Stimulated activated CD4-positive, alpha-beta T cell treated with anti-CD3 and anti-CD28 coated beads, Interleukin-1b, Interleukin-23, amount 100 ng/mL, for 48 hours (primary cell): ENCODE measurements at regions not wholly inside any gene's neighbourhood (a gene's known extent, or its start where the extent isn't known, plus 50 kb on each side); places are given as distances from the start of the nearest gene placed in this dataset.
"Not testable (repeated sequence)": the region's sequence is repeated elsewhere in the genome, so short reads cannot be mapped to it uniquely, and the experiment has no call there.

Experiments used
- DNase-seq: peaks from one replicate; pipeline ENCODE4 v3.0.0-alpha.2; 2020

DNA sequence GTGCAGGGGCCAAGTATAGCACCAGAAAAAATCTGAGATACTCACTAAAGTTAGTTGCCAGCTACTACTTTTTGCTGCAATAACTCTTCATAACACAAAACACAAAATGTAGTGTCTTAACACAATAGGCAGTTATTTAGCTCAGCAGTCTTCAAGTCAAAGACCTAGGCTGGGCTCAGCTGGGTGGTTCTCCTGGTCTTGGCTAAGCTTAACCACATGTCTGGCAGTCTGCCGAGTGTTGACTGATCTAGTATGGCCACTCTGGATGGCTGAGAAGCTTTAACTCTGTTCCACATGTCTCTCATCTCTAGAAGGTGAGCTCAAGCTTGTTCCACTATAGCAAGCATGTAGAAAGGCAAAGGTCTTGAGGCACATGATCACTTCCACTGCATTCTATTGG lies 451.6 kb downstream of the SOX11 start:
- no peak for DNase-seq

GRCh38 chr2:6147215-6147614 lies 455.0 kb downstream of the SOX11 start:
- not testable (repeated sequence) for DNase-seq

DNA sequence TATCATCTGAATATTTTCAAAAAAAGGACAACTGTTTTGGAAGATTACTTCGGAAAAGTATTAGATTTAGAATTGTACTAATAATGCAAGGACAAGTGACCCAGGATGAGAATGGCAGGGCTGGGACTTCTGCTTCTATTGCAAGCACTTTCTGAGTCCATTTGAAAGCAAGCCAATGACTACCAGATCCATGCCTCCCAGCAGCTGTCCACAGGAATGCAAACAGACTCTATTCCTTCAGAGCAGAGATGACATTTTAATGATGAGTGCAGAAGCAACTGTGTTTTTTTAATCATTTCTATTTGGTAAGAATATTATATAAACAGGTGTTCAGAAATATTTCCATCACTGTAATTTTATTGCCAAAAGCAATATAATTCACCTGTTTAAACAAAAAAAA lies 456.7 kb downstream of the SOX11 start:
- no peak for DNase-seq

DNA sequence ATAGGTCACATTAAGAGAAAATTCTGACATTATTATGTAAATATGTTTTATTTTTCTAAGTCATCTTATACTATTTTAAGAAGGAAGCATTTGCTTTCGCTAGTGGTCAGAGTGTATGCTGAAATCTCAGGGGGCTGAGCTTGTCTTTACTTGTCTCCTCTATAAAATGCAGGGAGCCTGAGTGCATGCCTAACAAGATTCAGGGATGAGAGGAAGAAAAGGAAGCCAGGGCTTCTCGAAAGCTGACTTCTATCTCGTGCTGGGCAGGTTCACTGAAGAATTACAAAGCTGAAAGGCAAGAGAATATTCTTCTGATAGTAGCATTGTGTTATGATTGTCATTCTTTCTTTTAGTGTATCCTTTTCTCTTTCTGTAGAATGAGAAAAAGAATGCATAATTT lies 467.4 kb downstream of the SOX11 start:
- DNase-seq: no peak

DNA sequence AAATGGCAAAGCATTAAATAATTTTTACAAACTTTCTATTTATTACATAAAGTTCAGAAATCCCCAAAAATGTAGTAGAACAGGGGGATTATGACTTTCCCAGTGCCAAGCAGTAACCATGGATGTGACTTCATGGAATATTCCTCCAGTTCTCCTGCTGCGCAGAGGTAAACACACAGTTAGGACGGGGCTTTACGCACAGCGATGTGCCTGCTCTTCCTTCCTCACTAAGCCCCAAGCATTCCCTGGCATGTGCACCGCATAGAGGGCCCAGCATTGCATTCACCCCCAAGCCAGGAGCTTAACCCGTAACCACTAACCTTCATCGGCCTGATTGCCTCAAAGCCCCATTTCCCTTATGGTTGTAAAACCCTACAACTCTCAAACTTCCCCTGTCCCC lies 471.7 kb downstream of the SOX11 start:
- no peak for DNase-seq

GRCh38 chr2:6164986-6165747 lies 473.0 kb downstream of the SOX11 start:
- DNase-seq: no peak

DNA sequence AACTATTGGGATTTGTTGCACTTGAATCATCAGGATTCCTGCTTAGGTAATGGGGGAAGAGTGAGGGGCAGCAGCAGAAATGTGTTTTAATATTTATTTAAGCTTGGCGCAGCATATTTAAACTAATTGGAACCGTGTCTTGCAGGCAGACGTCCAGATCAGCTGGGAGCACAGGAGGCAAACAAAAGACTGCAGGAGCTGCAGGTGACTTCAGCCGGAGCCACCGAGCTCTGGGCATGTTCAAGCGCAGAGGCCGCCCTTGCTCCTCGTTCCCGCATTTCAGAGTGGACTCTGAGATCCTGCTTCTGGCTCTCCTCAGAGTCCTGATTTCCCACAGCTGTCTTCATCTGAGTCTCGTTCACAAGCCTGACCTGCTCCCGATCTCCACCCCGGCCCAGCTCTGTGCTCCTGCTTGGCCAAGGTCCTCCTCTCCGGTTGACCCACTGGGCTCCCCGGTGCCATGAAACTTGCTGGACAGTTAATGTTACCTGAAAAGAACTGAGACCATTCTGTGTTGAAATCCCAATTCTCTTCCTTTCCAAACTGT lies 475.5 kb downstream of the SOX11 start:
- no peak for DNase-seq

- no peak for DNase-seq
These were observed 476.3 kb downstream of the SOX11 start for GRCh38 chr2:6168485-6168884.

DNA sequence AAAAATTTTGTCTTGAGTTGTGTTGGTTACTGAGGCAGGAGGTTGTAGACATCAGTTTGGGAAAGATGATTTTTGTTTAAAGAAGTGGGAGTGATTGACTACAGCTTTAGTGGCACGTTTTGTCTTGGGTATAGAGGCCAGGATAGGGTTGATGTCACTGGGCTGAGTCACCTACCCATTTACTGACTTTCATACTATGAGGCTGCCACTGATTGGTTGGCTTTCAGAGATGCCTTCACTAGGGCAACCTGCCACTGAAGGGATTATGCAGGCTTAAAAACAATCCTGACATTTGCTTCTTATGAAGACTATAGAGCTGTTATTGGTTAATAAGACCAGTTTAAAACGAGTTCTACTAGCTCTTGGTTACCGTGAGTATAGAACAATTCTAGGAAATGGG lies 479.1 kb downstream of the SOX11 start:
- no peak for DNase-seq

DNA sequence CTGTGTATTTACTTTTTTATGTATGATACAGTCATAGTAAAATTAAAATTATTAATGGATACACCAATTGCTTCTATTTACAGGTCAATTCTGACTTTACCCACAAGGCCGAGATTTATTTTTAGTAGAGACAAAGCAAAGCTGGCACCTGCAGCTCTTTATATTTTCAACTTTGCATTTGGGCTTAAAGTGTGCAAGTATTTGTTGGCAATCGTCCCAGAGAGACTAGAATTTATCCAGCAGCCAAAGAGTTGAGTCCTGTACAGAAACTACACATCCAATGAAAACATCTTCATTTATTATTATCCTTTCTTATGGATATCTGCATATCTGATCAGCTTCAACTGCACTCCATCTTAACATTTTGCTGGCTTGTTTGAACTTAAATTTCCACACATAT lies 485.6 kb downstream of the SOX11 start:
- DNase-seq: no peak

DNA sequence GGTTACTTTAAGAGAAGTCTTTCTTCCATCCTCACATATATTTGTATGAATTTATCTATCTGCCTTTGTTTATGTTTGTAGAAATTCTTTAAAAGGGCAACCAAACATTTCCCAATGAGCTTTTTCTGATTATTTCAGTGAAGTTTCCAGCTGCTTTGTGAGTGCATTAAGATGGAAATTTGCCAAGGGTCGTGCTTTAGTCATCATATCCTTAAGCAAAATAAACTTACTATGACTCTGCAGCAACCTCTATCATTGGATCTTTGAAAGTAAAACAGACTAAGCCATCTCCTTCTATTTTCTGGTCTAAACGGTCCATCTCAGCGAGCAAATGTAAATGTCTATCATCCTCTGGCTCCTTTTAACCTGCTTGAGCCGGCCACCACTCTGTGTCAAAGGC lies 489.3 kb downstream of the SOX11 start:
- no peak for DNase-seq

- DNase-seq: no peak
These were observed 489.7 kb downstream of the SOX11 start for GRCh38 chr2:6181926-6182325.

DNA sequence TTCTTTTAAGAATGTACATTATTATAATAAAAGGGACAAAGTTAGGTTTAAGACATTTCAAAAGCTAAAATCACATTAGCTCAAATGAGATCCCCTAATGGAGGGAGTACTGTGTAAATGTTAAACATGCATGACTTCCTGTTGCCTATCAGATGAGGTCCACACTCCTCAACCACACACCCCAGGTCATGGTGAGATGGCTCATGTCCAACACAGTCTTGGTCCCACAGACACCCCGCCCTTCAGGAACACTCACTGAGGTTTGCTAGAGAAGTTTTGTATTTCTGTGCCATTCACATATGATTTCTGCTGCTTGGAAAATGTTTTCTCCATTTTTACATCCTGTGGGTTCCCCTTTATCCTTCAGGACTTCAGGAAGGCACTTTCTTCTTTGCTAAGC lies 491.0 kb downstream of the SOX11 start:
- DNase-seq: no peak

- DNase-seq: no peak
These were observed 492.5 kb downstream of the SOX11 start for GRCh38 chr2:6184532-6185292.

GRCh38 chr2:6186332-6187151 lies 494.4 kb downstream of the SOX11 start:
- DNase-seq: no peak

DNA sequence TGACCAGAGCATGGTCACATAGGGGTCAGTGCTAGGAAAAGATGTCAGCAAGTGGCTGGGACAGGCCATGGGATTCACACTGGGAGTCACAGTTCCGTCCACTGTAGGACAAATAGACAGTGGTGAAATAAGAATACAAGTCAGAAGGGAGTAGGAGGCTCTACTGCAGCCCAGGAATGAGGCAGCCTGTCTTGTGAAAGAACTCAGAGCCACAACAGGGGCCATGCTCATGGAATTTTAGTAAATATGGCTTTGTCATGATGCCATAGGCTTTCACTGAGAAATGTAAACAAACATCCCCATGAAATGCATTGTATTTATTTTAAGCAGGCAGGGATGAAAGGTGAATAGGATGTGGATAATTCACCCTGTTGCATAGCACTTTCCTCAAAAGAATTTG lies 504.3 kb downstream of the SOX11 start:
- no peak for DNase-seq

DNA sequence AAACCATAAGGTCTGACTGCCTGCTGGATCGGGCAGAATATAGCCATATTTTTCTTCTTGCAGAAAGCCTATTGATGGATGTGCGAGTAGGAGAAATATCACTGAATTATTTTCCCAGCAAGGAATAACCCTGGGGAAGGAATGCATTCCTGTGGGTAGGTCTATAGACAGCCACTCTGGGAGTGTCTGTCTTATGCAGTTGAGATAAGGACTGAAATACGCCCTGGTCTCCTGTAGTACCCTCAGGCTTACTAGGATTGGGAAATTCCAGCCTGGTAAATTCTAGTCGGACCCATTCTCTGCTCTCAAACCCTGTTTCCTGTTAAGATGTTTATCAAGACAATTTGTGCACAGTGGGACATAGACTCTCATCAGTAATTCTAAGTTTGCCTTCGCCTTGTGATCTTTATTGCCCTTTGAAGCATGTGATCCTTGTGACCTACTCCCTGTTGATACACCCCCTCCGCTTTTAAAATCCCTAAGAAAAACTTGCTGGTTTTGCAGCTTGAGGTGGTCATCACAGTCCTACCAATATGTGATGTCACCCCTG lies 506.3 kb downstream of the SOX11 start:
- DNase-seq: not testable (repeated sequence)

DNA sequence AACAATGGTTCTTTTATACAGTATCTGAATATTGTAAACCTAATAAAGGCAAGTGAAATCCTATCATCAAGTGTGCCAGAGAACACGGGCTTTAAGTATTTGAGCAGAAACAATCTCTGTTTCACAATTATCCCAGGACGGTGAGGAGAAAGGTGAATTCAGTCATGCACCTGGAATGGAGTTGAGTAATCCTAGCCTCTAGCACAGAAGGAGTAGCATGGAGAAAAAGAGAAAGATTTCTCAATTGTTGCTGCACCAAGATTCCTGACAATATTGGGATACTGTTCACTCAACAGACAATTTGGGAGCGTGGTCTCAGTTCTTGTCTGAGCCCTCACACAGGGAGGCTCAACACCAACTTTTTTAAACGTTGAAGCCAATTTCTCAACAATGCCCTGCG lies 510.6 kb downstream of the SOX11 start:
- DNase-seq: no peak

DNA sequence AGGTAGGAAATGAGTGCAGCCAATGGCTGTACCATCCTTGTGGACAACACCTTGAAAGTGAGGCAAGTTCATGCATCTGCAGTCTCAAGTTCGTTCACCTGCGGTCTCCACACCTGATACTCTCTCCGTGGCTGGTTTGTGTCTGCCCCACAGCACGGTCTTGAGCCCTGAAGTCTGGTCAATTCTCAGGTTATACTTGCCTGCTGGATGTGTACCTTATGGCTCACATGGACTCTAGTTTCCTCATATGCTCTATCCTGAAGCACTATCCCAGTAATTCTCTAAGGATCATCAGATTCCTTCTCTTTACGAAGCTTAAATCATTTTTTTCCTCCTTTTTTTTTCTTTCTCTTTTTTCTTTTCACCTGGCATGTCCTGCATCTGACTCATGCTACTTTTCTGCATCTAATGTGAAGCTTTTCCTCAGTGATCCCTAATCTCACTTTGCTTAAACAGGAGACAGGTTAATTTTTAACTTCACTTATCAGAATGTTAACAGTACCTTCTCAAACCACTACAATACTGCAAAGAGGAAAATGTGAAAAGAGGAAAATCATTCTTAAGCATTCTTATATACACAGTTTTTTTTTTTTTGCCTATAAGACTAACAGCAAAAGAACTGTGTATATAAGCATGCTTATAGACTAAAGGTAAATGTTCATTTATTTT lies 511.2 kb downstream of the SOX11 start:
- DNase-seq: no peak

GRCh38 chr2:6206882-6207281 lies 514.7 kb downstream of the SOX11 start:
- no peak for DNase-seq

- DNase-seq: no peak
These were observed 519.1 kb downstream of the SOX11 start for GRCh38 chr2:6211236-6211635.

DNA sequence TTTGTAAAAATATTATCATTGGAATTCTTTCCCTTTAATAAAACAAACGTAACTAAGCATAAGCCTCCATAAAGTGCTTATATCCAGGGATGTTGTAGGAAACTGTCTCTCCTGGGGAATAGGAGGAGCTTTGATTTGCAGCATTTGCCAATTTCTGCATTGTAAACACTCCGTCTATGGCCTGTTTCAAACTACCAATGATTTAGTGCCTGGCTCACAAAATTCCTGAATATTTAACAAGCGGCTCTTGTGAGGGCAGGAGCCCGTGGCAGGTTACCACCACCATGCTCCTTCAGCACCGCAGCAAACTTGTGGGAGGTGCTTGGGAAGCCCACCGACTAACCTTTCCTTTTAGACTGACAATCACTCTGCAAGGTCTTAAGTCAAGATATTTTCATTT lies 520.3 kb downstream of the SOX11 start:
- DNase-seq: no peak
